AG09319 (cell line): ENCODE measurements at regions not wholly inside any gene's neighbourhood (a gene's known extent, or its start where the extent isn't known, plus 50 kb on each side); places are given as distances from the start of the nearest gene placed in this dataset.

Source experiments
- DNase-seq: peaks from one replicate; pipeline ENCODE4 v3.0.0-alpha.2; 2010; ENCODE audit warnings: low read depth; ENCODE audit errors: extremely low read depth
- TF ChIP-seq, protein P1 (sequence below): IDR thresholded peaks from 2 replicates; pipeline ENCODE4 v1.5.1; 2011; ENCODE audit warnings: low read depth, mild to moderate bottlenecking, inconsistent platforms, low read length, moderate library complexity

DNA sequence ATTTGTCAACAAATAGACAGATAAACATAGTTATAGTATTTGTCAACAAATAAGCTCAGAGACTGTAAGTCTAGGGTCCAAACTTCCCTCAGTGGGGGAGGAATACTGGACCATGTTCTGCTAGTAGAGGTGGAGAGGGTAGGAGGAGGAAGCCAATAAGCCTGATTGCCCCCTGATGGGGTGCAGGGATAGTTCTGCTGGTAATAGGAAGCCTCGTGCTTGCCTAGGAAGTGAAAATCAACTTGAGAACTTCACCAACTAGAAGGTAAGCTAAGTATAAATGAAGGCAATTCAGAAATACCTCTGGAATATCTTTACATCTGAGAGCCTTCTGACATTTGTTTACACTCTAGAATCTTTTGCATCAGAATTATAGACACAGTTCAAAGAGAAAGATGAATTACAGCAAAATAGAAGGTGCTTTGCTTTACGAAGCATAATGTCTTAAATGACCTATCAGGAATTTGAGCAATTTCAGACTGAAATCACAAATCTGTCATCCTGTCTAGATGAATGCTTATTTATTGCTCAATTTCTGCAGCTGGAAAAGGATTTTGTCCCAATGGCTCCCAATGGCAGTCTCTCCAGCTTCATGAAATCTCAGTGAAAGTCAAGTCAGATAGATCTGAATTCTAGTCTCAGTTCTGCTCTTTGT lies 225.6 kb upstream of the TBC1D5 start:
- TF ChIP-seq, protein P1, sequence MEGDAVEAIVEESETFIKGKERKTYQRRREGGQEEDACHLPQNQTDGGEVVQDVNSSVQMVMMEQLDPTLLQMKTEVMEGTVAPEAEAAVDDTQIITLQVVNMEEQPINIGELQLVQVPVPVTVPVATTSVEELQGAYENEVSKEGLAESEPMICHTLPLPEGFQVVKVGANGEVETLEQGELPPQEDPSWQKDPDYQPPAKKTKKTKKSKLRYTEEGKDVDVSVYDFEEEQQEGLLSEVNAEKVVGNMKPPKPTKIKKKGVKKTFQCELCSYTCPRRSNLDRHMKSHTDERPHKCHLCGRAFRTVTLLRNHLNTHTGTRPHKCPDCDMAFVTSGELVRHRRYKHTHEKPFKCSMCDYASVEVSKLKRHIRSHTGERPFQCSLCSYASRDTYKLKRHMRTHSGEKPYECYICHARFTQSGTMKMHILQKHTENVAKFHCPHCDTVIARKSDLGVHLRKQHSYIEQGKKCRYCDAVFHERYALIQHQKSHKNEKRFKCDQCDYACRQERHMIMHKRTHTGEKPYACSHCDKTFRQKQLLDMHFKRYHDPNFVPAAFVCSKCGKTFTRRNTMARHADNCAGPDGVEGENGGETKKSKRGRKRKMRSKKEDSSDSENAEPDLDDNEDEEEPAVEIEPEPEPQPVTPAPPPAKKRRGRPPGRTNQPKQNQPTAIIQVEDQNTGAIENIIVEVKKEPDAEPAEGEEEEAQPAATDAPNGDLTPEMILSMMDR, result no peak
- no peak for DNase-seq

GRCh38 chr3:17967111-17967510 lies 224.7 kb upstream of the TBC1D5 start:
- DNase-seq, result no peak
- TF ChIP-seq, protein P1, result no peak

GRCh38 chr3:17965331-17965730 lies 222.9 kb upstream of the TBC1D5 start:
- TF ChIP-seq, protein P1, result no peak
- no peak for DNase-seq

DNA sequence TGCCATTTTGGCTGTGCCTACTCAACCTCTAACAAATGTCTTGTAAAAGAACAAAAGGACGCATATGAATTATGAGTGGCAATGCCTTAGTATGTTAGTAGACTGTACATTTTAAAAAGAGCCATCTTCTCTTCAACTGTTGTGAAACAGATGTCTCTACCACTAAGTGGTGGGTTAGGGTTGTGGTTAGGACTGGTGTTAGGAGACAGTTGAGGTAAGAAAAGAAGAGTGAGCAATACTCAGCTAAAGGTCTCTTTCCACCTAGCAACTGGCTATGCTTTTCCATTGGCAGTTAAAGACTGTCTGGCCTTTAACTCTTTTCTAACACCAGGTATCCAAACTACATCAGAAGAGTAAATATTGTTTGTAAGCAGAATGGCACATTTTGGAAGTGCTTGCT lies 221.7 kb upstream of the TBC1D5 start:
- no peak for DNase-seq
- TF ChIP-seq, protein P1, result no peak

DNA sequence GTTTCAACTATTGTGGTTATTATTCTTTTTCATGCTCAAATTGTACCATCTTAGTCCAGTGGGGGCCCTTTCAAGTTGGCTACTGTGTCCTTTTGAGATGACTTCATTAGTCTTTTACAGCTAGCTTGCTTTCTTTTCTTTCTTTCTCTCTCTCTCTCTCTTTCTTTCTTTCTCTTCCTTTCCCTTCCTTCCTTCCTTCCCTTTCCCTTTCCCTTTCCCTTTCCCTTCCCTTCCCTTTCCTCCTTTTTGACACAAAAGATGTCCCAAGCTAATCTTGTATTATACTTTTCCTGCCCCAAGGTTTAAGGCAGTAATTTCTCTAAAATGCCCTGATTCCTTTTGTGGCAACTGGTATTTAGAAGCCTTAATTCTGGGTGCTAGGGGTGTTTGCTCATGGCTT lies 213.0 kb upstream of the TBC1D5 start:
- TF ChIP-seq, protein P1, result no peak

DNA sequence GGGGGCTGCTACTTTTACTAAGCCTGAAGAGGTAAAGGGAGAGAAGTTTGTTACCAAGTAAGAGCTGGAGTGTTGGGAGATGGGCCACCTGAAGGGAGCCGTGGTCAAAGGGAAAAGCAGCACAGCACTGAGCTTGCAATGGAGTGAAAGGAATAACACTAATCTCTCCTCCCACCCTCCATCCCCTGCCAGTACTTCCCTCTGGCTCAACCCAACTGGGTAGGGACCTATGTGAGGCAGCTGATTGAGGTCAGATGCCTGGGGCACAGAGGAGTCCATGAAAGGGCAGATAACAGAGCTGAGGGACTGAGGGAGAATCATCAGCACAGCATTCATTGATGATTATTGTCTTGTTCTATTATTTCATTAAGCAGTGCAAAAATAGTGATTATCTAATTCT lies 212.4 kb upstream of the TBC1D5 start:
- no peak for DNase-seq
- TF ChIP-seq, protein P1, result no peak

More for the DNA sequence above, 213.0 kb upstream of the TBC1D5 start:
- no peak for DNase-seq

GRCh38 chr3:17951241-17951640 lies 208.8 kb upstream of the TBC1D5 start:
- TF ChIP-seq, protein P1, result no peak
- no peak for DNase-seq
